Body of pancreas (tissue), 4 donors: ENCODE measurements at regions not wholly inside any gene's neighbourhood (a gene's known extent, or its start where the extent isn't known, plus 50 kb on each side); places are given as distances from the start of the nearest gene placed in this dataset.

Experiments used
- POLR2A ChIP-seq, 3 donors: fragments of 450-650 bp; IDR thresholded peaks; one replicate each; pipeline ENCODE4 v1.6.1; 2016; ENCODE audit warnings: antibody characterized with exemption in 3 of 3, mild to moderate bottlenecking in 2 of 3
- TF ChIP-seq, protein P1 (sequence below), 7 experiments: fragments of 450-650 bp in 4 of 7; fragments of 200-600 bp in 3 of 7; sonication (generic) in 3 of 7; IDR thresholded peaks; one replicate each; pipeline ENCODE4 v1.5.1; 2016 to 2019; ENCODE audit warnings: antibody characterized with exemption in 7 of 7

DNA sequence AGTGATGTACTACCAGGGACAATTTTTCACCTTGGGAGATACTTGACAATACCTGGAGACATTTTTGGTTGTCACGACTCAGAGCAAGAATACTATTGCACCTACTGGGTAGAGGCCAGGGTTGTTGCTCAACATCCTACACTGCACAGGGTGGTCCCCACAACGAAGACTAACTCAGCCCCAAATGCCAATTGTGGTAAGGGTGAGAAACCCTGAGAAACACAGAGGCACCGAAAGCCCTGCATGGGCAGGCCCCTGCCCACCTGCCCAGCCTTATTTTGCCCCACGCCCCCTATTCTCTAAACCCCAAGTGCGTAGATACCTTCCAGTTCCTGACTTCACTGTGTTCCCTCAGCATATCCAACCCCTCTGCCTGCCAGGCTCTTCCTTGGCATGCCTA lies 163.1 kb upstream of the PKDCC start:
- TF ChIP-seq, protein P1, sequence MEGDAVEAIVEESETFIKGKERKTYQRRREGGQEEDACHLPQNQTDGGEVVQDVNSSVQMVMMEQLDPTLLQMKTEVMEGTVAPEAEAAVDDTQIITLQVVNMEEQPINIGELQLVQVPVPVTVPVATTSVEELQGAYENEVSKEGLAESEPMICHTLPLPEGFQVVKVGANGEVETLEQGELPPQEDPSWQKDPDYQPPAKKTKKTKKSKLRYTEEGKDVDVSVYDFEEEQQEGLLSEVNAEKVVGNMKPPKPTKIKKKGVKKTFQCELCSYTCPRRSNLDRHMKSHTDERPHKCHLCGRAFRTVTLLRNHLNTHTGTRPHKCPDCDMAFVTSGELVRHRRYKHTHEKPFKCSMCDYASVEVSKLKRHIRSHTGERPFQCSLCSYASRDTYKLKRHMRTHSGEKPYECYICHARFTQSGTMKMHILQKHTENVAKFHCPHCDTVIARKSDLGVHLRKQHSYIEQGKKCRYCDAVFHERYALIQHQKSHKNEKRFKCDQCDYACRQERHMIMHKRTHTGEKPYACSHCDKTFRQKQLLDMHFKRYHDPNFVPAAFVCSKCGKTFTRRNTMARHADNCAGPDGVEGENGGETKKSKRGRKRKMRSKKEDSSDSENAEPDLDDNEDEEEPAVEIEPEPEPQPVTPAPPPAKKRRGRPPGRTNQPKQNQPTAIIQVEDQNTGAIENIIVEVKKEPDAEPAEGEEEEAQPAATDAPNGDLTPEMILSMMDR (IDR thresholded peaks at IDR 0.05) = no peak
- no peak for TF ChIP-seq POLR2A (IDR thresholded peaks at IDR 0.05)
